ENCODE measurements at regions not wholly inside any gene's neighbourhood (a gene's known extent, or its start where the extent isn't known, plus 50 kb on each side); places are given as distances from the start of the nearest gene placed in this dataset.

- DNase-seq, result peak; percentile 84
Observed at GRCh38 chr2:217399291-217399690, 539.4 kb upstream of the TNP1 start.

- DNase-seq, result no peak
Observed at GRCh38 chr2:217398860-217399259, 539.0 kb upstream of the TNP1 start.

GRCh38 chr2:217398101-217398500 lies 538.2 kb upstream of the TNP1 start:
- DNase-seq, result no peak

- no peak for DNase-seq
Observed at GRCh38 chr2:217396586-217396985, 536.7 kb upstream of the TNP1 start.

GRCh38 chr2:217396165-217396564 lies 536.3 kb upstream of the TNP1 start:
- DNase-seq, result peak; percentile 34

- peak; percentile 77 for DNase-seq
Observed at GRCh38 chr2:217394510-217395351, 534.9 kb upstream of the TNP1 start.

GRCh38 chr2:217393585-217394032 lies 533.7 kb upstream of the TNP1 start:
- DNase-seq, result peak; percentile 97

- DNase-seq, result no peak
Observed at GRCh38 chr2:217392930-217393584, 533.2 kb upstream of the TNP1 start.

GRCh38 chr2:217387776-217388387 lies 528.0 kb upstream of the TNP1 start:
- no peak for DNase-seq

GRCh38 chr2:217386041-217386440 lies 526.2 kb upstream of the TNP1 start:
- DNase-seq, result no peak

GRCh38 chr2:217383620-217384019 lies 523.8 kb upstream of the TNP1 start:
- DNase-seq, result no peak

GRCh38 chr2:217382794-217383193 lies 522.9 kb upstream of the TNP1 start:
- no peak for DNase-seq

GRCh38 chr2:217379807-217380206 lies 519.9 kb upstream of the TNP1 start:
- DNase-seq, result no peak

- DNase-seq, result no peak
Observed at GRCh38 chr2:217372794-217373193, 512.9 kb upstream of the TNP1 start.

- no peak for DNase-seq
Observed at GRCh38 chr2:217371781-217372213, 511.9 kb upstream of the TNP1 start.

- DNase-seq, result peak; percentile 96
Observed at GRCh38 chr2:217370391-217370790, 510.5 kb upstream of the TNP1 start.

GRCh38 chr2:217367464-217367863 lies 507.6 kb upstream of the TNP1 start:
- DNase-seq, result peak; percentile 35

GRCh38 chr2:217366966-217367365 lies 507.1 kb upstream of the TNP1 start:
- DNase-seq, result no peak

- no peak for DNase-seq
Observed at GRCh38 chr2:217366266-217366895, 506.5 kb upstream of the TNP1 start.

- no peak for DNase-seq
Observed at GRCh38 chr2:217365656-217366055, 505.8 kb upstream of the TNP1 start.

GRCh38 chr2:217364224-217364623 lies 504.4 kb upstream of the TNP1 start:
- DNase-seq, result no peak

- no peak for DNase-seq
Observed at GRCh38 chr2:217363470-217363869, 503.6 kb upstream of the TNP1 start.

GRCh38 chr2:217362710-217363109 lies 502.8 kb upstream of the TNP1 start:
- no peak for DNase-seq

Data from fibroblast of skin of right quadriceps (primary cell).